ENCODE measurements at regions not wholly inside any gene's neighbourhood (a gene's known extent, or its start where the extent isn't known, plus 50 kb on each side); places are given as distances from the start of the nearest gene placed in this dataset.

DNA sequence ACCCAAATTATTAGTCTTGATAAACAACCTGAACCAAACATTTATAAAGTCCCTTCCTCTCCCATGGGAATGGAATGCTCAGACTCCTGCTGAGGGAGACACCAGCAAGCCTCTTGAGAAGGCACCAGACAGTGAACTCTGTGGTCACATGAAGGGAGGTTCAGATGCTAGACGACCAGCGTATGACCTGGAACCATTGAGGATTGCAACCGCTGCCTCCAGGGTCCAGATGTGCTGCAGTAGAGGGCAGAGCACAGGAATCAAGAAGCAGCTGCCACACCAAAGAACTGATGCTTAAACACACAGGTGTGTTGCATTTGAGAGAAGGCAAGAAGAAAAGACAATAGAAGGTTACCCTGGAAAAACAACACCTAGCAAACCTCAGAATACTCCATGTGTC, 592.4 kb downstream of the AACS start:
- TF ChIP-seq EZH2 (IDR thresholded peaks at IDR 0.05; ENCODE audit: borderline replicate concordance, low read depth, low read length, severe bottlenecking) (no peak), POLR2A (IDR thresholded peaks at IDR 0.05; ENCODE audit: low read depth, low read length) (no peak), MYC (IDR thresholded peaks at IDR 0.05; ENCODE audit: low read depth, low read length) (no peak), POLR2AphosphoS5 (IDR thresholded peaks at IDR 0.05; ENCODE audit: insufficient read depth, low read depth, low read length) (no peak), CTCF (IDR thresholded peaks at IDR 0.05; ENCODE audit: extremely low read depth in 1 of 2, insufficient read depth in 1 of 2, low read depth in 1 of 2, low read length in 2 of 2) (no peak), JUN (IDR thresholded peaks at IDR 0.05; ENCODE audit: borderline replicate concordance, insufficient read depth, insufficient read length, low read depth) (no peak), FOS (IDR thresholded peaks at IDR 0.05; ENCODE audit: borderline replicate concordance, insufficient read depth, low read length) (no peak), GATA2 (IDR thresholded peaks at IDR 0.05; ENCODE audit: insufficient read depth, insufficient read length, low read depth, low read length) (no peak)
- TF ChIP-seq, protein P1, sequence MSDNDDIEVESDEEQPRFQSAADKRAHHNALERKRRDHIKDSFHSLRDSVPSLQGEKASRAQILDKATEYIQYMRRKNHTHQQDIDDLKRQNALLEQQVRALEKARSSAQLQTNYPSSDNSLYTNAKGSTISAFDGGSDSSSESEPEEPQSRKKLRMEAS (IDR thresholded peaks at IDR 0.05; ENCODE audit: insufficient read depth, insufficient read length): no peak

Data from endothelial cell of umbilical vein (primary cell).